ENCODE measurements at regions not wholly inside any gene's neighbourhood (a gene's known extent, or its start where the extent isn't known, plus 50 kb on each side); places are given as distances from the start of the nearest gene placed in this dataset.
A peak's percentile ranks its signal among the peaks of the same experiment; 100 is the strongest.

- no peak for DNase-seq (ENCODE audit: low read depth)
Observed at GRCh38 chr1:98480271-98480670, 181.2 kb upstream of the SNX7 start.

GRCh38 chr1:98478121-98478520 lies 183.4 kb upstream of the SNX7 start:
- DNase-seq (ENCODE audit: low read depth), result no peak

- no peak for DNase-seq (ENCODE audit: low read depth)
Observed at GRCh38 chr1:98472878-98473277, 188.6 kb upstream of the SNX7 start.

- DNase-seq (ENCODE audit: low read depth), result no peak
Observed at GRCh38 chr1:98471633-98472032, 189.9 kb upstream of the SNX7 start.

- peak; percentile 70 for DNase-seq (ENCODE audit: low read depth)
Observed at GRCh38 chr1:98468111-98468717, 193.3 kb upstream of the SNX7 start.

GRCh38 chr1:98467586-98467985 lies 193.9 kb upstream of the SNX7 start:
- DNase-seq (ENCODE audit: low read depth), result peak; percentile 18

GRCh38 chr1:98467122-98467521 lies 194.4 kb upstream of the SNX7 start:
- no peak for DNase-seq (ENCODE audit: low read depth)

- no peak for DNase-seq (ENCODE audit: low read depth)
Observed at GRCh38 chr1:98461873-98462385, 199.6 kb upstream of the SNX7 start.

- no peak for DNase-seq (ENCODE audit: low read depth)
Observed at GRCh38 chr1:98460136-98460535, 201.4 kb upstream of the SNX7 start.

- DNase-seq (ENCODE audit: low read depth), result no peak
Observed at GRCh38 chr1:98459486-98459870, 202.0 kb upstream of the SNX7 start.

- DNase-seq (ENCODE audit: low read depth), result no peak
Observed at GRCh38 chr1:98458511-98459485, 202.7 kb upstream of the SNX7 start.

- DNase-seq (ENCODE audit: low read depth), result no peak
Observed at GRCh38 chr1:98457248-98457647, 204.3 kb upstream of the SNX7 start.

- DNase-seq (ENCODE audit: low read depth), result no peak
Observed at GRCh38 chr1:98454666-98455065, 206.9 kb upstream of the SNX7 start.

GRCh38 chr1:98453066-98453465 lies 208.5 kb upstream of the SNX7 start:
- DNase-seq (ENCODE audit: low read depth), result no peak

GRCh38 chr1:98452162-98452561 lies 209.4 kb upstream of the SNX7 start:
- no peak for DNase-seq (ENCODE audit: low read depth)

GRCh38 chr1:98441281-98441680 lies 220.2 kb upstream of the SNX7 start:
- DNase-seq (ENCODE audit: low read depth), result no peak

- no peak for DNase-seq (ENCODE audit: low read depth)
Observed at GRCh38 chr1:98439471-98439870, 222.1 kb upstream of the SNX7 start.

- DNase-seq (ENCODE audit: low read depth), result no peak
Observed at GRCh38 chr1:98437540-98437939, 224.0 kb upstream of the SNX7 start.

GRCh38 chr1:98437011-98437410 lies 224.5 kb upstream of the SNX7 start:
- no peak for DNase-seq (ENCODE audit: low read depth)

- no peak for DNase-seq (ENCODE audit: low read depth)
Observed at GRCh38 chr1:98429965-98430443, 231.5 kb upstream of the SNX7 start.

- DNase-seq (ENCODE audit: low read depth), result no peak
Observed at GRCh38 chr1:98428864-98429263, 232.7 kb upstream of the SNX7 start.

- DNase-seq (ENCODE audit: low read depth), result no peak
Observed at GRCh38 chr1:98427664-98428063, 233.9 kb upstream of the SNX7 start.

GRCh38 chr1:98426092-98426491 lies 235.4 kb upstream of the SNX7 start:
- no peak for DNase-seq (ENCODE audit: low read depth)
